ENCODE measurements at regions not wholly inside any gene's neighbourhood (a gene's known extent, or its start where the extent isn't known, plus 50 kb on each side); places are given as distances from the start of the nearest gene placed in this dataset.
"Not testable (repeated sequence)": the region's sequence is repeated elsewhere in the genome, so short reads cannot be mapped to it uniquely, and the experiment has no call there.

- no peak for DNase-seq
- no peaks in the 10 kb centered on the region for H3K9me3 ChIP-seq
- no peak for TF ChIP-seq CTCF (IDR thresholded peaks at IDR 0.05)
- TF ChIP-seq POLR2A (IDR thresholded peaks at IDR 0.05) = no peak
- WGBS, 2 donors = 63 to 64% methylated on average over 3 of the region's 3 CpGs
- no peaks in the 10 kb centered on the region for H3K36me3 ChIP-seq (ENCODE audit: low read depth, missing control alignments)
- H3K27ac ChIP-seq = no peak overlapping the region
- H3K4me3 ChIP-seq = no peak overlapping the region
- no peaks in the 10 kb centered on the region for H3K27me3 ChIP-seq
- H3K4me1 ChIP-seq = no peaks in the 10 kb centered on the region
- intact Hi-C loops (cut with DNase I; ENCODE audit: low total_unique reads) = no loop called here
These were observed 258.9 kb upstream of the GULP1 start for GRCh38 chr2:188032786-188033185.

- intact Hi-C loops (cut with DNase I; ENCODE audit: low total_unique reads); DNase-seq; H3K9me3 ChIP-seq; H3K27me3 ChIP-seq; H3K36me3 ChIP-seq (ENCODE audit: low read depth, missing control alignments); H3K4me3 ChIP-seq; H3K4me1 ChIP-seq; H3K27ac ChIP-seq: not testable (repeated sequence)
- WGBS, 2 donors = 75 to 80% methylated on average over 1 of the region's 1 CpG
These were observed 258.4 kb upstream of the GULP1 start for GRCh38 chr2:188033240-188033639.

- 85 to 86% methylated on average over 10 of the region's 10 CpGs for WGBS, 2 donors
- H3K4me1 ChIP-seq; H3K9me3 ChIP-seq; DNase-seq; intact Hi-C loops (cut with DNase I; ENCODE audit: low total_unique reads); H3K27ac ChIP-seq; H3K27me3 ChIP-seq; H3K36me3 ChIP-seq (ENCODE audit: low read depth, missing control alignments); H3K4me3 ChIP-seq: not testable (repeated sequence)
These were observed 257.6 kb upstream of the GULP1 start for GRCh38 chr2:188034102-188034501.

- H3K36me3 ChIP-seq (ENCODE audit: low read depth, missing control alignments); intact Hi-C loops (cut with DNase I; ENCODE audit: low total_unique reads); H3K27ac ChIP-seq; DNase-seq; H3K4me3 ChIP-seq; H3K9me3 ChIP-seq; H3K4me1 ChIP-seq; H3K27me3 ChIP-seq: not testable (repeated sequence)
- 85 to 97% methylated on average over 7 to 9 of the region's 9 CpGs for WGBS, 2 donors
These were observed 256.3 kb upstream of the GULP1 start for GRCh38 chr2:188035377-188035776.

GRCh38 chr2:188036786-188037185, 254.9 kb upstream of the GULP1 start:
- H3K4me3 ChIP-seq; intact Hi-C loops (cut with DNase I; ENCODE audit: low total_unique reads); H3K27me3 ChIP-seq; H3K27ac ChIP-seq; DNase-seq; H3K4me1 ChIP-seq; H3K36me3 ChIP-seq (ENCODE audit: low read depth, missing control alignments); H3K9me3 ChIP-seq: not testable (repeated sequence)
- 97 to 98% methylated on average over 5 of the region's 5 CpGs for WGBS, 2 donors

GRCh38 chr2:188039307-188039706, 252.4 kb upstream of the GULP1 start:
- no peaks in the 10 kb centered on the region for H3K4me1 ChIP-seq
- intact Hi-C loops (cut with DNase I; ENCODE audit: low total_unique reads) = no loop called here
- H3K27ac ChIP-seq = no peak overlapping the region
- H3K4me3 ChIP-seq = no peak overlapping the region
- H3K9me3 ChIP-seq = no peaks in the 10 kb centered on the region
- H3K27me3 ChIP-seq = no peaks in the 10 kb centered on the region
- TF ChIP-seq POLR2A (IDR thresholded peaks at IDR 0.05) (no peak), CTCF (IDR thresholded peaks at IDR 0.05) (no peak)
- DNase-seq = no peak
- no peaks in the 10 kb centered on the region for H3K36me3 ChIP-seq (ENCODE audit: low read depth, missing control alignments)

GRCh38 chr2:188042412-188042811, 249.3 kb upstream of the GULP1 start:
- no peak for TF ChIP-seq POLR2A (IDR thresholded peaks at IDR 0.05)
- no peak for TF ChIP-seq CTCF (IDR thresholded peaks at IDR 0.05)
- H3K9me3 ChIP-seq = no peaks in the 10 kb centered on the region
- no peaks in the 10 kb centered on the region for H3K4me1 ChIP-seq
- H3K36me3 ChIP-seq (ENCODE audit: low read depth, missing control alignments) = no peaks in the 10 kb centered on the region
- no peak overlapping the region for H3K4me3 ChIP-seq
- H3K27me3 ChIP-seq = no peaks in the 10 kb centered on the region
- DNase-seq = no peak
- intact Hi-C loops (cut with DNase I; ENCODE audit: low total_unique reads) = no loop called here
- H3K27ac ChIP-seq = no peak overlapping the region

All from testis (tissue), 2 donors.